ENCODE measurements at regions not wholly inside any gene's neighbourhood (a gene's known extent, or its start where the extent isn't known, plus 50 kb on each side); places are given as distances from the start of the nearest gene placed in this dataset.

- no peak overlapping the region for H2AFZ ChIP-seq
- DNase-seq (ENCODE audit: low spot score) = no peak
- TF ChIP-seq, protein P1, sequence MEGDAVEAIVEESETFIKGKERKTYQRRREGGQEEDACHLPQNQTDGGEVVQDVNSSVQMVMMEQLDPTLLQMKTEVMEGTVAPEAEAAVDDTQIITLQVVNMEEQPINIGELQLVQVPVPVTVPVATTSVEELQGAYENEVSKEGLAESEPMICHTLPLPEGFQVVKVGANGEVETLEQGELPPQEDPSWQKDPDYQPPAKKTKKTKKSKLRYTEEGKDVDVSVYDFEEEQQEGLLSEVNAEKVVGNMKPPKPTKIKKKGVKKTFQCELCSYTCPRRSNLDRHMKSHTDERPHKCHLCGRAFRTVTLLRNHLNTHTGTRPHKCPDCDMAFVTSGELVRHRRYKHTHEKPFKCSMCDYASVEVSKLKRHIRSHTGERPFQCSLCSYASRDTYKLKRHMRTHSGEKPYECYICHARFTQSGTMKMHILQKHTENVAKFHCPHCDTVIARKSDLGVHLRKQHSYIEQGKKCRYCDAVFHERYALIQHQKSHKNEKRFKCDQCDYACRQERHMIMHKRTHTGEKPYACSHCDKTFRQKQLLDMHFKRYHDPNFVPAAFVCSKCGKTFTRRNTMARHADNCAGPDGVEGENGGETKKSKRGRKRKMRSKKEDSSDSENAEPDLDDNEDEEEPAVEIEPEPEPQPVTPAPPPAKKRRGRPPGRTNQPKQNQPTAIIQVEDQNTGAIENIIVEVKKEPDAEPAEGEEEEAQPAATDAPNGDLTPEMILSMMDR (IDR thresholded peaks at IDR 0.05; ENCODE audit: poor library complexity) = no peak
- no peak for TF ChIP-seq EZH2phosphoT487 (IDR thresholded peaks at IDR 0.05; ENCODE audit: low read depth, severe bottlenecking, unreplicated experiment)
- TF ChIP-seq EZH2 (IDR thresholded peaks at IDR 0.05; ENCODE audit: borderline replicate concordance) = no peak
- H3K27ac ChIP-seq = no peak overlapping the region
- no peak overlapping the region for H3K4me3 ChIP-seq
- H3K9me2 ChIP-seq (replicated peaks; ENCODE audit: insufficient read depth) = no peaks in the 10 kb centered on the region
- H3K36me3 ChIP-seq (replicated peaks; ENCODE audit: insufficient read depth, low read depth) = no peaks in the 10 kb centered on the region
- no peak overlapping the region for H3K4me2 ChIP-seq
- H3K4me1 ChIP-seq (ENCODE audit: insufficient read depth) = peaks cover 8% of the 10 kb centered on the region
- no peaks in the 10 kb centered on the region for H4K20me1 ChIP-seq (ENCODE audit: insufficient read depth, poor library complexity, severe bottlenecking)
- H3K27me3 ChIP-seq = no peaks in the 10 kb centered on the region
- WGBS (ENCODE audit: low lambda C conversion rate, missing lambda C conversion rate) = 96% methylated on average over 4 of the region's 4 CpGs
- H3K9me3 ChIP-seq (ENCODE audit: low read depth) = no peaks in the 10 kb centered on the region
- no peaks in the 10 kb centered on the region for H3K79me2 ChIP-seq
These were observed 212.5 kb upstream of the CNR1 start for GRCh38 chr6:88378639-88379038.

- H3K4me3 ChIP-seq = no peak overlapping the region
- H3K9me3 ChIP-seq (ENCODE audit: low read depth) = no peaks in the 10 kb centered on the region
- H3K4me2 ChIP-seq = no peak overlapping the region
- H3K9me2 ChIP-seq (replicated peaks; ENCODE audit: insufficient read depth) = no peaks in the 10 kb centered on the region
- WGBS (ENCODE audit: low lambda C conversion rate, missing lambda C conversion rate) = 92% methylated on average over 8 of the region's 8 CpGs
- TF ChIP-seq EZH2 (IDR thresholded peaks at IDR 0.05; ENCODE audit: borderline replicate concordance) = no peak
- TF ChIP-seq, protein P1 (IDR thresholded peaks at IDR 0.05; ENCODE audit: poor library complexity) = no peak
- TF ChIP-seq EZH2phosphoT487 (IDR thresholded peaks at IDR 0.05; ENCODE audit: low read depth, severe bottlenecking, unreplicated experiment) = no peak
- H3K27me3 ChIP-seq = no peaks in the 10 kb centered on the region
- peaks cover 8% of the 10 kb centered on the region for H3K4me1 ChIP-seq (ENCODE audit: insufficient read depth)
- no peaks in the 10 kb centered on the region for H4K20me1 ChIP-seq (ENCODE audit: insufficient read depth, poor library complexity, severe bottlenecking)
- no peak for DNase-seq (ENCODE audit: low spot score)
- H3K36me3 ChIP-seq (replicated peaks; ENCODE audit: insufficient read depth, low read depth) = no peaks in the 10 kb centered on the region
- no peaks in the 10 kb centered on the region for H3K79me2 ChIP-seq
- no peak overlapping the region for H3K27ac ChIP-seq
- no peak overlapping the region for H2AFZ ChIP-seq
These were observed 211.9 kb upstream of the CNR1 start for GRCh38 chr6:88377976-88378568.

- 61% methylated on average over 2 of the region's 2 CpGs for WGBS (ENCODE audit: low lambda C conversion rate, missing lambda C conversion rate)
- Histone ChIP-seq H3K4me1 (ENCODE audit: insufficient read depth) (peaks cover 8% of the 10 kb centered on the region), H3K9me2 (replicated peaks; ENCODE audit: insufficient read depth) (no peaks in the 10 kb centered on the region), H3K36me3 (replicated peaks; ENCODE audit: insufficient read depth, low read depth) (no peaks in the 10 kb centered on the region), H3K4me2 (no peak overlapping the region), H3K27ac (no peak overlapping the region), H4K20me1 (ENCODE audit: insufficient read depth, poor library complexity, severe bottlenecking) (no peaks in the 10 kb centered on the region), H3K9me3 (ENCODE audit: low read depth) (no peaks in the 10 kb centered on the region), H3K4me3 (no peak overlapping the region), H2AFZ (no peak overlapping the region), H3K27me3 (no peaks in the 10 kb centered on the region), H3K79me2 (no peaks in the 10 kb centered on the region)
- TF ChIP-seq, protein P1 (IDR thresholded peaks at IDR 0.05; ENCODE audit: poor library complexity) = no peak
- TF ChIP-seq EZH2 (IDR thresholded peaks at IDR 0.05; ENCODE audit: borderline replicate concordance) (no peak), EZH2phosphoT487 (IDR thresholded peaks at IDR 0.05; ENCODE audit: low read depth, severe bottlenecking, unreplicated experiment) (no peak)
- no peak for DNase-seq (ENCODE audit: low spot score)
These were observed 210.7 kb upstream of the CNR1 start for GRCh38 chr6:88376768-88377387.
